Vagina (tissue), 2 donors: ENCODE measurements at regions not wholly inside any gene's neighbourhood (a gene's known extent, or its start where the extent isn't known, plus 50 kb on each side); places are given as distances from the start of the nearest gene placed in this dataset.

ENCODE experiments used
- CTCF ChIP-seq, 3 experiments: fragments of 450-650 bp in 2 of 3; fragments of 200-600 bp in 1 of 3; sonication (generic) in 1 of 3; IDR thresholded peaks; one replicate each; pipeline ENCODE4 v1.5.1; 2017 to 2019; ENCODE audit warnings: antibody characterized with exemption in 3 of 3, mild to moderate bottlenecking in 2 of 3, moderate library complexity in 2 of 3
- POLR2A ChIP-seq, 2 donors: fragments of 450-650 bp; IDR thresholded peaks; one replicate each; pipeline ENCODE4 v1.6.1; 2017; ENCODE audit warnings: antibody characterized with exemption in 2 of 2, mild to moderate bottlenecking in 2 of 2, moderate library complexity in 2 of 2
- POLR2AphosphoS5 ChIP-seq, 2 donors: sonication (generic); formaldehyde crosslinking; IDR thresholded peaks; one replicate each; pipeline ENCODE4 v1.9.0; 2017; ENCODE audit warnings: antibody characterized with exemption in 2 of 2, mild to moderate bottlenecking in 2 of 2, low read depth in 1 of 2; ENCODE audit not compliant: insufficient read depth in 1 of 2

GRCh38 chr6:81969011-81969410, 216.5 kb upstream of the TENT5A start:
- TF ChIP-seq CTCF (IDR thresholded peaks at IDR 0.05): no peak
- TF ChIP-seq POLR2A (IDR thresholded peaks at IDR 0.05): no peak
- no peak for TF ChIP-seq POLR2AphosphoS5 (IDR thresholded peaks at IDR 0.05; ENCODE audit: insufficient read depth in 1 of 2, low read depth in 1 of 2)
